ENCODE measurements at regions not wholly inside any gene's neighbourhood (a gene's known extent, or its start where the extent isn't known, plus 50 kb on each side); places are given as distances from the start of the nearest gene placed in this dataset.

DNA sequence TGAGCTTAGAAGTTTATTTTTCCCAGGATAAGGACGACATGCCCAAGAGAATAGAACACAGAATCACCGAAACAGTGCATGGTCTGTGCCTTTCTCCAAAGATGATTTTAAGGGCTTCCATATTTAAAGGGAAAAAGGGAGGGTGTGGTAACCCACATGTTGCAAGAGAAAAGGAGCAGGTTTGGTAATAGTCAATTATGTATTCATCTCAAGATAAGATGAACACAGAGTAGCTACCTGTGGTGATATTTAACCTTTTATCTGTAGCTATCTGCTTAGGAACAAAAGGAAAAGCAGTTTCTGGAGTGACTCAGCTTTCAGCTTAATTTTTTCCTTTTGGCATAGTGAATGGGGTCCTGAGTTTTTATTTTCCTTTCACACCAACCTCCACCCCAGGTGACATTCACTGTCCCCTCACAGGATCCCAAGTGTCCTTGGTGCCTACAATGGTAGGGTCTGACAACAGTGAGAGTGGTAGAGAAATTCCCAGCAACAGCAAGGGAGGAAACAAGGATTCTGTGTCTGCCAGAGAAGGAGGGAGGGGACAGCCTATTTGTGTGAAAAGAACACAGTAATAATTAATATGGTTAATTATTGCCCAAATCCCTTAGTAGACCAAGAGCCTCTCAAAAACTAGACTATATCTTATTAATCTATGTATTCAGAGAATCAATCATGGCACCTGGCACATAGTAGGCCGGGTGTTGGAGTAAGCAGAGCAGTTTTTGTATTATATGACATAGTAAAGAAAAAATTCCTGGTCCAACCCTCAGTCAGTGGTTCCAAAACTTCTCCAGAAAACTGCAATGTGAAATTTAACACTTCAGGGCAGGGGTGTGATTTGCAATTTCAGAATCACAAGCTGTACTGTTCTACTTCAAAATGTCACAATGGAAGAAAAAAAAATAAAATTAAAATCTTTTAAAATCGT is 154.5 kb downstream of the PHLDA1 start (continued):
- TF ChIP-seq RFX5 (IDR thresholded peaks at IDR 0.05; ENCODE audit: low read depth, low read length) (no peak), MXI1 (IDR thresholded peaks at IDR 0.05; ENCODE audit: borderline replicate concordance, low read depth, low read length) (no peak)

- dilution Hi-C loops (cut with HindIII; ENCODE audit: low sequenced_read_pairs, unreplicated experiment), result no loop called here
- CTCF ChIA-PET, result interaction anchor here (0.7 kb wide), 2 partner anchors 85 to 105 kb away, joined by 3 to 5 read pairs; no protein-coding TSS in a partner anchor
- TF ChIP-seq NFE2L2 (IDR thresholded peaks at IDR 0.05; ENCODE audit: low read depth, low read length) (no peak), RFX5 (IDR thresholded peaks at IDR 0.05; ENCODE audit: low read depth, low read length) (no peak), RCOR1 (IDR thresholded peaks at IDR 0.05; ENCODE audit: insufficient replicate concordance, low read length) (no peak), CHD1 (IDR thresholded peaks at IDR 0.05; ENCODE audit: low read depth, low read length) (no peak), CEBPB (IDR thresholded peaks at IDR 0.05; ENCODE audit: low read depth, low read length) (no peak), RAD21 (IDR thresholded peaks at IDR 0.05; ENCODE audit: low read length) (no peak), POLR2A (IDR thresholded peaks at IDR 0.05; ENCODE audit: low read depth, low read length) (no peak), MAFK (IDR thresholded peaks at IDR 0.05; ENCODE audit: low read depth, low read length) (no peak), SMC3 (IDR thresholded peaks at IDR 0.05; ENCODE audit: low read depth, low read length) (no peak), MXI1 (IDR thresholded peaks at IDR 0.05; ENCODE audit: borderline replicate concordance, low read depth, low read length) (no peak), MAZ (IDR thresholded peaks at IDR 0.05; ENCODE audit: borderline replicate concordance, low read depth, low read length) (no peak), FOS (IDR thresholded peaks at IDR 0.05; ENCODE audit: low read depth, low read length) (no peak)
- TF ChIP-seq, protein P1, sequence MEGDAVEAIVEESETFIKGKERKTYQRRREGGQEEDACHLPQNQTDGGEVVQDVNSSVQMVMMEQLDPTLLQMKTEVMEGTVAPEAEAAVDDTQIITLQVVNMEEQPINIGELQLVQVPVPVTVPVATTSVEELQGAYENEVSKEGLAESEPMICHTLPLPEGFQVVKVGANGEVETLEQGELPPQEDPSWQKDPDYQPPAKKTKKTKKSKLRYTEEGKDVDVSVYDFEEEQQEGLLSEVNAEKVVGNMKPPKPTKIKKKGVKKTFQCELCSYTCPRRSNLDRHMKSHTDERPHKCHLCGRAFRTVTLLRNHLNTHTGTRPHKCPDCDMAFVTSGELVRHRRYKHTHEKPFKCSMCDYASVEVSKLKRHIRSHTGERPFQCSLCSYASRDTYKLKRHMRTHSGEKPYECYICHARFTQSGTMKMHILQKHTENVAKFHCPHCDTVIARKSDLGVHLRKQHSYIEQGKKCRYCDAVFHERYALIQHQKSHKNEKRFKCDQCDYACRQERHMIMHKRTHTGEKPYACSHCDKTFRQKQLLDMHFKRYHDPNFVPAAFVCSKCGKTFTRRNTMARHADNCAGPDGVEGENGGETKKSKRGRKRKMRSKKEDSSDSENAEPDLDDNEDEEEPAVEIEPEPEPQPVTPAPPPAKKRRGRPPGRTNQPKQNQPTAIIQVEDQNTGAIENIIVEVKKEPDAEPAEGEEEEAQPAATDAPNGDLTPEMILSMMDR (conservative IDR thresholded peaks at IDR 0.05; ENCODE audit: low read depth, low read length), result no peak
- TF ChIP-seq, protein P2, sequence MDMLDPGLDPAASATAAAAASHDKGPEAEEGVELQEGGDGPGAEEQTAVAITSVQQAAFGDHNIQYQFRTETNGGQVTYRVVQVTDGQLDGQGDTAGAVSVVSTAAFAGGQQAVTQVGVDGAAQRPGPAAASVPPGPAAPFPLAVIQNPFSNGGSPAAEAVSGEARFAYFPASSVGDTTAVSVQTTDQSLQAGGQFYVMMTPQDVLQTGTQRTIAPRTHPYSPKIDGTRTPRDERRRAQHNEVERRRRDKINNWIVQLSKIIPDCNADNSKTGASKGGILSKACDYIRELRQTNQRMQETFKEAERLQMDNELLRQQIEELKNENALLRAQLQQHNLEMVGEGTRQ (IDR thresholded peaks at IDR 0.05; ENCODE audit: low read depth, low read length), result no peak
Observed at GRCh38 chr12:75874441-75874840, 157.1 kb downstream of the PHLDA1 start.

More at GRCh38 chr12:75874441-75874840, 157.1 kb downstream of the PHLDA1 start:
- intact Hi-C loops (cut with micrococcal nuclease) (loop anchor here (10.0 kb wide), 1 partner anchor 120 kb away; no protein-coding TSS in a partner anchor), in situ Hi-C loops (cut with MboI; ENCODE audit: low sequenced_read_pairs) (no loop called here)
- no peak overlapping the region for H3K9ac ChIP-seq (ENCODE audit: low read depth, low read length)
- H4K20me1 ChIP-seq (ENCODE audit: insufficient read depth, low read length), result no peaks in the 10 kb centered on the region
- BruUV-seq (replicated peaks), result no TSS peak
- H3K4ac ChIP-seq (ENCODE audit: low read depth, low read length), result no peak overlapping the region
- H3K14ac ChIP-seq (replicated peaks; ENCODE audit: low read depth, low read length), result no peak overlapping the region
- peaks cover 14% of the 10 kb centered on the region for H3K4me1 ChIP-seq (ENCODE audit: control insufficient read depth, insufficient read depth, low read length)
- H4K5ac ChIP-seq (ENCODE audit: low read depth, low read length), result no peak overlapping the region
- H3K79me1 ChIP-seq (ENCODE audit: low read depth in 1 of 2, low read length in 2 of 2), result peaks cover 0 to 4% of the 10 kb centered on the region in 2 experiments; a peak in 1 of 4 replicates
- no peak overlapping the region for H2BK5ac ChIP-seq (ENCODE audit: low read depth, low read length, poor library complexity, severe bottlenecking)
- no peak overlapping the region for H3K18ac ChIP-seq (ENCODE audit: low read depth, low read length)
- H3K36me3 ChIP-seq (ENCODE audit: control insufficient read depth, insufficient read depth, low read length), result no peaks in the 10 kb centered on the region
- H2AK5ac ChIP-seq (ENCODE audit: low read depth, low read length), result no peak overlapping the region
- H4K8ac ChIP-seq (ENCODE audit: low read depth in 2 of 2, low read length in 2 of 2), result no peak overlapping the region
- no peak overlapping the region for H2BK20ac ChIP-seq (ENCODE audit: low read depth, low read length)
- ATAC-seq (ENCODE audit: low read depth), result no peak
- no peak overlapping the region for H3K56ac ChIP-seq (ENCODE audit: extremely low read depth, insufficient read depth, low read length)
- H4K91ac ChIP-seq (ENCODE audit: insufficient read depth, low read depth, low read length), result no peak overlapping the region
- no peak overlapping the region for H3K4me3 ChIP-seq (ENCODE audit: insufficient read depth, low read depth, low read length)
- H3K4me2 ChIP-seq (ENCODE audit: low read depth, low read length), result no peak overlapping the region
- WGBS, 2 experiments (ENCODE audit: extremely low coverage in 2 of 2, insufficient read length in 1 of 2), result no CpG with 5 or more reads among the region's 2 CpGs
- POLR2A ChIA-PET (ENCODE audit: unreplicated experiment), result no interaction called here
- H3K27me3 ChIP-seq (ENCODE audit: control insufficient read depth, insufficient read depth, low read length), result no peaks in the 10 kb centered on the region
- H3K27ac ChIP-seq (ENCODE audit: insufficient read depth, low read length), result no peak overlapping the region
- no peak overlapping the region for H3K23ac ChIP-seq (ENCODE audit: low read depth, low read length)
- H2BK120ac ChIP-seq (ENCODE audit: low read depth, low read length), result no peak overlapping the region
- no peaks in the 10 kb centered on the region for H3K9me3 ChIP-seq (ENCODE audit: control insufficient read depth, insufficient read depth, low read length)
- no peak overlapping the region for H2AK9ac ChIP-seq (replicated peaks; ENCODE audit: low read depth, low read length, poor library complexity)
- H2BK15ac ChIP-seq (ENCODE audit: low read depth, low read length), result no peak overlapping the region
- no peak overlapping the region for H2AFZ ChIP-seq (replicated peaks; ENCODE audit: low read length, poor library complexity)
- DNase-seq, result no peak
- peaks cover 7% of the 10 kb centered on the region for H3K9me1 ChIP-seq (ENCODE audit: insufficient read depth, low read length)
